ENCODE measurements at regions not wholly inside any gene's neighbourhood (a gene's known extent, or its start where the extent isn't known, plus 50 kb on each side); places are given as distances from the start of the nearest gene placed in this dataset.
A peak's percentile ranks its signal among the peaks of the same experiment; 100 is the strongest.

GRCh38 chr9:89725271-89725670, 120.5 kb downstream of the GADD45G start:
- Mint-ChIP-seq H3K27me3 (peaks cover 10% of the 10 kb centered on the region), H3K9me3 (ENCODE audit: low read depth) (no peaks in the 10 kb centered on the region), H3K4me3 (ENCODE audit: low read depth) (no peak overlapping the region), H3K36me3 (ENCODE audit: insufficient read depth) (no peaks in the 10 kb centered on the region), H3K4me1 (ENCODE audit: low read depth) (peaks cover 17% of the 10 kb centered on the region), H3K27ac (no peak overlapping the region)
- TF ChIP-seq CTCF (IDR thresholded peaks at IDR 0.05; ENCODE audit: unreplicated experiment): no peak
- no peak for DNase-seq (ENCODE audit: low spot score, unreplicated experiment)

- peaks cover 10% of the 10 kb centered on the region for H3K27me3 Mint-ChIP-seq
- TF ChIP-seq CTCF (IDR thresholded peaks at IDR 0.05; ENCODE audit: unreplicated experiment): no peak
- no peaks in the 10 kb centered on the region for H3K36me3 Mint-ChIP-seq (ENCODE audit: insufficient read depth)
- H3K4me3 Mint-ChIP-seq (ENCODE audit: low read depth): no peak overlapping the region
- peaks cover 17% of the 10 kb centered on the region for H3K4me1 Mint-ChIP-seq (ENCODE audit: low read depth)
- no peak for DNase-seq (ENCODE audit: low spot score, unreplicated experiment)
- H3K27ac Mint-ChIP-seq: no peak overlapping the region
- no peaks in the 10 kb centered on the region for H3K9me3 Mint-ChIP-seq (ENCODE audit: low read depth)
These were observed 125.2 kb downstream of the GADD45G start for GRCh38 chr9:89729954-89730530.

- H3K36me3 Mint-ChIP-seq (ENCODE audit: insufficient read depth): no peaks in the 10 kb centered on the region
- H3K9me3 Mint-ChIP-seq (ENCODE audit: low read depth): no peaks in the 10 kb centered on the region
- peak; percentile 25 for DNase-seq (ENCODE audit: low spot score, unreplicated experiment)
- no peak overlapping the region for H3K27ac Mint-ChIP-seq
- H3K27me3 Mint-ChIP-seq: peaks cover 13% of the 10 kb centered on the region
- peak; percentile 37 for TF ChIP-seq CTCF (IDR thresholded peaks at IDR 0.05; ENCODE audit: unreplicated experiment)
- H3K4me3 Mint-ChIP-seq (ENCODE audit: low read depth): no peak overlapping the region
- peaks cover 13% of the 10 kb centered on the region for H3K4me1 Mint-ChIP-seq (ENCODE audit: low read depth)
These were observed 125.9 kb downstream of the GADD45G start for GRCh38 chr9:89730715-89731114.

- Mint-ChIP-seq H3K36me3 (ENCODE audit: insufficient read depth) (no peaks in the 10 kb centered on the region), H3K4me1 (ENCODE audit: low read depth) (peaks cover 13% of the 10 kb centered on the region), H3K27me3 (peaks cover 16% of the 10 kb centered on the region), H3K27ac (peak overlapping the region; percentile 22), H3K4me3 (ENCODE audit: low read depth) (no peak overlapping the region), H3K9me3 (ENCODE audit: low read depth) (no peaks in the 10 kb centered on the region)
- TF ChIP-seq CTCF (IDR thresholded peaks at IDR 0.05; ENCODE audit: unreplicated experiment): no peak
- no peak for DNase-seq (ENCODE audit: low spot score, unreplicated experiment)
These were observed 126.7 kb downstream of the GADD45G start for GRCh38 chr9:89731262-89732182.

- no peak for TF ChIP-seq CTCF (IDR thresholded peaks at IDR 0.05; ENCODE audit: unreplicated experiment)
- Mint-ChIP-seq H3K27ac (no peak overlapping the region), H3K4me3 (ENCODE audit: low read depth) (no peak overlapping the region), H3K36me3 (ENCODE audit: insufficient read depth) (no peaks in the 10 kb centered on the region), H3K9me3 (ENCODE audit: low read depth) (no peaks in the 10 kb centered on the region), H3K4me1 (ENCODE audit: low read depth) (peaks cover 13% of the 10 kb centered on the region), H3K27me3 (peaks cover 19% of the 10 kb centered on the region)
- no peak for DNase-seq (ENCODE audit: low spot score, unreplicated experiment)
These were observed 127.6 kb downstream of the GADD45G start for GRCh38 chr9:89732295-89732938.
